ENCODE measurements at regions not wholly inside any gene's neighbourhood (a gene's known extent, or its start where the extent isn't known, plus 50 kb on each side); places are given as distances from the start of the nearest gene placed in this dataset.

GRCh38 chr2:217107480-217107879 is 247.6 kb upstream of the TNP1 start:
- TF ChIP-seq CTCF (IDR thresholded peaks at IDR 0.05) (no peak), POLR2A (IDR thresholded peaks at IDR 0.05) (no peak)
